HG03558 (cell line): ENCODE measurements at regions not wholly inside any gene's neighbourhood (a gene's known extent, or its start where the extent isn't known, plus 50 kb on each side); places are given as distances from the start of the nearest gene placed in this dataset.

ENCODE experiments used
- ATAC-seq: cut with Tn5 transposase; IDR thresholded peaks from one replicate; pipeline ENCODE4 v1.9.1; 2021; ENCODE audit warnings: moderate number of reproducible peaks; ENCODE audit not compliant: unreplicated experiment; ENCODE audit errors: extremely low read depth

DNA sequence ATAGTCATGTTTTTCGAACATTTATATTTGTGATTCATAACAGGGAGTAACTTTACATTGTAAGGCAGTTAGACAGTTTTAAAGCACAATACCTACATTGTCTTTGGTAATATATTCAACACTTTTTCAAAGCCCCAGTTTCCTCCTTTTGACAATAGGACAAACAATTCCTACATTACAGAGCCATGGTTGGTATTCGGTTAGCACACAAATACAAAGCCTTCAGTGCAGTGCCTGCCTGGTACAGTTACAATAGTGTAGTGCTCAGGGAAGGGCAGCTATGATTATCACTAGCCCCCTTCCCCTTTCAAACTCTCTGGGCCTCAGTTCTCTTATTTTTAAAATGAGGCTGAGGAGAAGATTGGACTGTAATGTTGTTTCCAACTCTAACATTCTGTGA is 207.8 kb downstream of the TPBG start:
- no peak for ATAC-seq

DNA sequence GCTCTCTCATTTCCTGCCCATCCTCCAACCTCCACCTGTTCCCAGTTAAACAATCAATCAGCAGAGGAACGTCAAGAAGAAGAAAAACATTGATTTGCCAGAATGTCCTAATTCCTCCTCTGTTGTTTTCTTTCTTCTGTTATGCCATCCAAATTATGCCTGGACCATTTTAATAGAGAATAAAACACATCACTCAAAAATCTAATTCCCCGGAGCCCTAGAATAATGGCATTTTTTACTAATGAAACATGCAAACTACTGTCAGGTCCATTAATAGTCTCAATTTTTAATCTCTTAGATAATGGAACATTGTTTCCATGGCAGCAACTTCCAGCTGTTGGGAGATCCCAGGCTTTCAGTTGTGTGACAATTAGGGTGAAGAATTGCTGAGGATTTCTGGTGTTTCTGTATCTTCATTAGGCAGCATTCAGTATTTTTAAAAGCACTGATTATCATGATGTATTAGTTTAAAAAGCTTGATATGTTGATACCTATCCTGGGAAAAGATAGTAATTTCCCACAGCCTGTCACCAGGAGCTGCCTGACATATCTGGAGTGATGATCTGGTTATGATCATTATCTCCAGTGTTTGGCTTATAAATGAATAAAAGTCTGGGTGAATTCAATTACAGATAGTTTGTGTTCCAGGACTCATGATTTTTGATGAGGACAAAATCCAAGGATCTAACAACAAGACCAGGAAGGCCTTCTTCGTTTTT is 209.8 kb downstream of the TPBG start:
- no peak for ATAC-seq

GRCh38 chr6:82576284-82576683 is 212.7 kb downstream of the TPBG start:
- no peak for ATAC-seq

DNA sequence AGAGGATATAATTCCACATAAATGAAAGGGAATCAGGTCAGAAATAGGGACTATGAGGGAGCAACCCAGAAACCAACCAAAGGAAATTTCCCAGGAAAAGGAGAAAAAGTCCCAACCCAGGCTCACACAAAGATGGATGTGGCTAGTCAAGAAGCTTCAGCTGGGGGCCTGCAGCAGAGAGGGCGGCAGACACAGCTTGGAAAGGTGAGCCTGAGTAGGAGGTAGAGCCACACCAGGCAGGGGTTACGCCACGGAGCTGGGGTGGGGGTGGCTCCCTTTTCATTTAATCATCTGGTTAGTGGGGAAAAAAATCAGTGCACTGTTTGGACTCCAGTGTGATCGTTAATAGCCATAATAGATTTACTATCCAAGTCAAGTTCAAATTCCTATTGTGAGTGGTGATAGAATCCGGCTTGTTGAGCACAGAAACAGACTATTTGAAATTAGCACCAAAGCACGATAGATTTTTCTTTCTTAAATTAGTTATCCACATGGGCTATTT is 220.6 kb downstream of the TPBG start:
- no peak for ATAC-seq

DNA sequence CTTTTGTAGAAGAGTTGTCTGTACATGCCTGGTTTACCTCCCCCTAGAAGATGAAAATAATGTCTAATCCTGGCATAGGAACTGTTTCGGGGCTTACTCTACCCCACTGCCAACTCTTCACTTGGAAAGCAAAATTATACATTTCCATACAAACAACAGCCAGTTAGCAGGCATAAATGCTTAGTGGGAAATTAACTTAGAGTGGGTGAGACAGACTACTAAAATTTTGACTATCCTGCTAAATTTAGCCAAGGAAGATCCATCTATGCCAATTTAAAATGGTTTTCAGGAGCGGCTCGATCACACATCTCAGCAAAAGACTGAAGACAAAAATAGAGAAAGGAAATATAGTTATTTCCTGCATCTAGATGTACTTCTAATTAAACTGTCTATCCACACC is 221.2 kb downstream of the TPBG start:
- no peak for ATAC-seq

GRCh38 chr6:82588020-82588419 is 224.4 kb downstream of the TPBG start:
- ATAC-seq = no peak

DNA sequence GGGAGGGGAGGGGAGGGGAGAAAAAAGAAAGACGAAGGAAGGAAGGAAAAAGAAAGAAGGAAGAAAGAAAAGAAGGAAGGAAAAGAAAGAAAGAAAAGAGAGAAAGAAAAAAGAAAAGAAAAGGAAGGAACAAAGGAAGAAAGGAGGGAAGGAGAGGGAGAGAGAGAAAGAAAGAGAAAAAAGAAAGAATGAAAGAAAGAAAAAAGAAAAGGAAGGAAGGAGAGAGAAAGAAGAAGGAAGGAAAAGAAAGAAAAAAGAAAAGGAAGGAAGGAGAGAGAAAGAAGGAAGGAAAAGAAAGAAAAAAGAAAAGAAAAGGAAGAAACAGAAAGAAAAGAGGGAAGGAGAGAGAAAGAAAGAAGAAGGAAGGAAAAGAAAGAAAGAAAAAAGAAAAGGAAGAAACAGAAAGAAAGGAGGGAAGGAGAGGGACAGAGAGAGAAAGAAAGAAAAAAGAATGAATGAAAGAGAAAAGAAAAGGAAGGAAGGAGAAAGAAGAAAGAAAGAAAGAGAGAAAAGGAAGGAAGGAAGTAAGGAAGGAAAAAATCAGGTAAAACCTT is 225.3 kb downstream of the TPBG start:
- no peak for ATAC-seq

DNA sequence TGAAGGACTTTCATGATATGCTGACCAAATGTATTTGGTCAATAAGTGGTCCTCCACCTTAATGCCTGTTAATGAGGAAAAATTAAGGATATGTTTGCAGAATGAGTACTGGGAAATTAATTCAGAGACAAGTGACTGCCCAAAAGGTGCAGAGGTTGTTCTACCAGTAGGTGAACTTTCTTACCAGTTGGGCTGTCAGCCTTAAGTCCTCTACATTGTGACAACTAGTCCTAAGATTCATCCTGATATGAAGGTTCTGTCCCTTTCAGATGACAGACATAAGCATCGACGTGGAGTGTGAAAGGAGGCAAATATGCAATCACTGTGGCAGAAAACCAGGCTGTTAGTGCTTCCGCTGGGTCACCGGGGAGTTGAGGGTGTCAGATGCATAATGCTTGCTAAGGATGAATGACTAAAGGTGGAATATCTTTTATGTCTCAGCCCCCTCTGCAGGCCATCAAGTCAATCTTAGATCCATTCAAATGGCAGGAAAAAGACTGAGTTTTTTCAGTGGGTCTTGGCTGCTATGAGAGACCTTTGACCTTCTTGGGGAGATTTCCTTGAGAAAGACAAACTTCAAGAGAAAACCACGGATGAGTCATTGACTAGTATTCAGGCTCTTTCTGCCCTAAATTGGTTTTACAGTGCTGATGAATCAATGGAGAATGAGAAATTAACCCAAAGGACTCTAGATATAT is 226.0 kb downstream of the TPBG start:
- ATAC-seq = no peak

DNA sequence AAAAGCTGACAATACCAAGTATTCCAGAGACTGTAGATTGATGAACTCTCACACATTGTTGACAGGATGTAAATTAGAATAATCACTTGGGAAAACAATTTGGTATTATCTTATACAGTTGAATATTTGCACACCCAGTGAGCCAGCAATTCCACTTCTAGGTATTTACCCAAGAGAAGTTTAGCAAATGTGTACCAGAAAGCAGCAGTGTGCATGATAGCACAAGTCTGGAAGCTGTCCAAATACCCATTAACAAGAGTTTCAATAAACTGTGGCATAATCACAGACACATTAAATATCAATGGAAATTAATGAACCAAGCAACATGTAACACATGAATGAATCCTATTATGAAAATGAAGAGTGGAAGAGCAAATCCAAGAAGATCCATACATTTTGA is 233.6 kb downstream of the TPBG start:
- no peak for ATAC-seq

DNA sequence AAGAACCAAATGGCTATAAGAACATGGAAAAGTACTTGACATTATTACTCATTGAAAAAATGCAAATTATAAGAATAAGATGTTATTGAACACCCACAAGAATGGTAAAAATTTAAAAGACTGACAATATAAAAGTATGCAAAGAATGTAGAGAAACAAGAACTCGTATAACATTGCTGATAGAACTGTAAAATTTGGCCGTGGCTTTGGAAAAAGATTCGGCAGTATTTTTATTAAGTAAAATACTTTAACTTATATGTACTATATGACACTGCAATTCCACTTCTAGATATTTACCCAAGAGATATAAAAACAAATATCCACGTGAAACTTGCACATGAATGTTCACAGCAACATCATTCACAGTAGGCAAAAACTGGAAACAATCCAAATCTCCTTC is 239.2 kb downstream of the TPBG start:
- ATAC-seq = no peak

DNA sequence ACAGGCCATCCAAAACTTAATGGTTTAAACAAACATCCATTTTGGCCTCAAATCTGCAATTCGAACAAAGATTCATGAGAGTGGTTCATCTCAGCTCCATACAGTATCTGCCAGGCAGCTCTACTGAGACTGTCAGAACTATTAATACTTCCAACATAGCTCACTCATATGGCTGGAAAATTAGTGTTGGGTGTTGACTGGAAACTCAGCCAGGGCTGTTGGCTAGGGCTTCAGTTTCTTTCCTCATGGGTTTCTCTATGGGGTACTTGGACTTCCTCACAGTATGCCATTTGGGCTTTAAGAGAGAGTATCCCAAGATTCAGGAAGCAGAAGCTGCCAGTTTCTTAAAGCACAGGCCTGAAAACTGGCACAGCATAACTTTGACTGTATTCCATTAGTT is 240.3 kb downstream of the TPBG start:
- no peak for ATAC-seq

- no peak for ATAC-seq
Measured at GRCh38 chr6:82607998-82608725, 244.5 kb downstream of the TPBG start.

DNA sequence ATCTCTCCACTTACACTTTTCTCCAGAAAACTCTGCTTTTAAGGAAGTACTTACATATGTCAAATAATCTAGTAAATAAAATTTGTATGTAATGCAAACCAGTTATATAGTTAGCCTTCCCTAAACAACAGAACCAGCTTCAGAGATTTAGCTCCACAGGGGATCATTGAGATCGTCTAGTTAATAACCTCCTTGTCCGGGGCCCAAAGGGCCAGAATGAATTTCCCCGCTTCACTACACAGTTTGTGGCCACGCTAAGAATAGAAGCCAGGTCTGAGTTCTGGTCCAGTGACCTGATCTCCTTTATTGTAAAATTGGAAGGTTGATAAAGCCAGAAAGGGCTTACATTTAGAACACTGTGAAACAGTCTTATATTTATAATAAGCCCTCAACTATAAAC is 245.2 kb downstream of the TPBG start:
- ATAC-seq = no peak

GRCh38 chr6:82611751-82612150 is 248.1 kb downstream of the TPBG start:
- ATAC-seq = no peak

DNA sequence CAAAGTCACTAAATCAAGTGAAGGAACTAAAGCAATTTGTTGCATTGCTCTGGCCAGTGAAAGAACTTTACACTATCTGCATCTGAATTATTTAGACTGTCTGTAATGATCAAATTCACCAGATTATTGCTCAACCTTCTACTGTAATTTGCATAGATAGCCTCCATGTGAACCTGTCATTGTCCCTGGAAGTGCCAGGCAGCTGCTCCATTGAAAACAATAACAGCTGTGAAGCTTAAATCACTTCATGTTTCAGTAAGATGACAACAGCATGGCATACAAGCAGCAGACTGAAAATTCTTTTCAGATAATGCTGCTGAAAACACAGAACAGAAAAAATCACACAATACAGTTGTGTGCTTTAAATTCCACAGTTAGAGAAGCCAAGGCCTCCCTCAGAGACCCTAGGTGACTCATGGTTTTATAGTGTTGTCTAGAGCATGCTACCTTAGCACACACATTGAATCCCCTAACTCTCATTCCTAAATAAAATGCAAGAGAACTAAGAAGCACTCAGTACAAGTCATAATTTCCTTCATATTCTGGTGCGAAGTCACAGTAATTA is 248.9 kb downstream of the TPBG start:
- ATAC-seq = no peak

- no peak for ATAC-seq
Measured at GRCh38 chr6:82614518-82614917, 250.9 kb downstream of the TPBG start.

- no peak for ATAC-seq
Measured at GRCh38 chr6:82616386-82617028, 252.9 kb downstream of the TPBG start.

DNA sequence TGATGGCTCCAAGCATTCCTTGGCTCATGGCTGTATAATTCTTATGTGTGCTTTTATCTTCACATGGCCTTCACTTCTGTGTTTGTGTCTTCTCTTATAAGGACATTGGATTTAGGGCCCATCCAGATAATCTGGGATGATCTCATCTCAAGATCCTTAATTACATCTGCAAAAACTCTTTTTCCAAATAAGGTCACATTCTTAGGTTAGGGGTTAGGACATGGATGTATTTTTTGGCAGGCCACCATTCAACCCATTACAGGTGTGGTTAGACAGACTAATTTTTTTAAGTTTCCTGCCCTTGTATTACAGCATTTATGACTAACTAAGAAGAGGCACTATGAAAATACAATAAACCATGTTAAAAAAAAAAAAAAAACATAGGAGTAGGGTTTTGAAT is 254.0 kb downstream of the TPBG start:
- no peak for ATAC-seq

GRCh38 chr6:82619573-82619972 is 256.0 kb downstream of the TPBG start:
- ATAC-seq = no peak

DNA sequence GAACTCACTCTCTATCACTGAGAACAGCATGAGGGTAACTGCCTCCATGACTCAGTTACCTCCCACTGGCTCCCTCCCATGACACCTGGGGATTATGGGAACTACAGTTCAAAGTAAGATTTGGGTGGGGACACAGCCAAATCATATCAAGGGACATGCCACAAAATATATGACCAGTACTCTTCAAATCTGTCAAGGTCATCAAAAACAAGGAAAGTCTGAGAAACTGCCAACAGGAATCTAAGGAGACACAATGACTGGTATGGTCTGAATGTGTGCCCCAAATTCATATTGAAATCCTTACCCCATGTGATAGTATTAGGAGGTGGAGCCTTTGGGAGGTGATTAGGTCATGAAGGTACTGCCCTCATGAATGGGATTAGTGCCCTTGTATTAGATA is 258.8 kb downstream of the TPBG start:
- ATAC-seq = no peak
